Esophagus muscularis mucosa (tissue), 4 donors: ENCODE measurements at regions not wholly inside any gene's neighbourhood (a gene's known extent, or its start where the extent isn't known, plus 50 kb on each side); places are given as distances from the start of the nearest gene placed in this dataset.

Experiments
- DNase-seq: peaks from one replicate; pipeline ENCODE4 v3.0.0-alpha.2; 2017; ENCODE audit errors: extremely low spot score
- H3K27ac ChIP-seq, 4 donors: fragments of 200-600 bp; sonication (generic); replicated peaks in 1 of 4; 1 replicate in 3 of 4; 2 replicates in 1 of 4; pipeline ENCODE4 v1.5.1; 2016 to 2019; ENCODE audit warnings: mild to moderate bottlenecking in 1 of 4
- H3K27me3 ChIP-seq, 4 donors: fragments of 200-600 bp; sonication (generic); one replicate each; pipeline versions ENCODE4 v1.5.1 to v1.6.0; 2016 to 2019
- H3K36me3 ChIP-seq, 4 donors: fragments of 200-600 bp; sonication (generic); one replicate each; pipeline ENCODE4 v1.5.1; 2016 to 2019
- H3K4me1 ChIP-seq, 4 donors: fragments of 200-600 bp; sonication (generic); one replicate each; pipeline ENCODE4 v1.5.1; 2016 to 2019
- H3K4me3 ChIP-seq, 4 donors: fragments of 200-600 bp; sonication (generic); 1 replicate in 2 of 4; 2 replicates in 2 of 4; pipeline ENCODE4 v1.5.1; 2016 to 2019; ENCODE audit warnings: mild to moderate bottlenecking in 4 of 4, moderate library complexity in 1 of 4
- H3K9me3 ChIP-seq, 4 donors: fragments of 200-600 bp; sonication (generic); 1 replicate in 3 of 4; 2 replicates in 1 of 4; pipeline ENCODE4 v1.5.1; 2016 to 2019
- EP300 ChIP-seq: sonication (generic); formaldehyde crosslinking; IDR thresholded peaks from one replicate; pipeline ENCODE4 v1.6.1; 2017; ENCODE audit warnings: antibody characterized with exemption
- POLR2A ChIP-seq: fragments of 450-650 bp; IDR thresholded peaks from one replicate; pipeline ENCODE4 v1.6.1; 2017; ENCODE audit warnings: antibody characterized with exemption, moderate library complexity, mild to moderate bottlenecking, low read depth
- POLR2AphosphoS5 ChIP-seq, 2 donors: sonication (generic); formaldehyde crosslinking; IDR thresholded peaks; one replicate each; pipeline ENCODE4 v1.6.1; 2017; ENCODE audit warnings: antibody characterized with exemption in 2 of 2
- WGBS: methylation state at CpG from one replicate; pipeline ENCODE4 v1.1.5; 2018; 5-methylcytosine and 5-hydroxymethylcytosine counted together
- intact Hi-C: fragments of 100-400 bp; cut with DNase I; formaldehyde crosslinking; loops from one replicate; pipeline ENCODE4 v1.15.1; 2023
- TF ChIP-seq, protein P1 (sequence below), 3 experiments: fragments of 200-600 bp in 2 of 3; fragments of 450-650 bp in 1 of 3; sonication (generic) in 2 of 3; IDR thresholded peaks; one replicate each; pipeline ENCODE4 v1.5.1; 2017 to 2019; ENCODE audit warnings: antibody characterized with exemption in 3 of 3, mild to moderate bottlenecking in 2 of 3, moderate library complexity in 1 of 3

DNA sequence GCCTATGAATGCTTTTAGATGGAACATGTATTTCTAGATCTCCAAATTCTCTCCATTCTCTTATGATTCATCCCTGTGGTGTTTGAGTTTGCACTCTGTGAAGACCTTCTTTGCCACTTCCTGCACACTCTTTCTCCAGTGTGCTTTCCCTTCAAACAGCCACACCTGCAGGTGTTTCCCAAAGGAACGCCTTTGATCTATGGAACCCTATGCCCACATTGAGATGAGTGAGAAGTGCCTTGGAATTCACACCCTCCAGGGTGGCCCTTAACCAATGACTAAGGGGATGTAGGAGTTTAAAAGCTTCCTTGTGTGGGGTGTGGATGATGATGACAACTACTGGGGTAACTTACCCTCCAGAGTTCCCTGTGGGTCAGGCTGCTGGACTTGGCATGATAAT lies 570.1 kb downstream of the DHX35 start:
- H3K36me3 ChIP-seq, result no peaks in the 10 kb centered on the region
- peaks cover 0 to 14% (median 9%) of the 10 kb centered on the region in 4 donors for H3K4me1 ChIP-seq
- no peak overlapping the region for H3K27ac ChIP-seq
- H3K4me3 ChIP-seq, result no peak overlapping the region
- TF ChIP-seq EP300 (no peak), POLR2AphosphoS5 (IDR thresholded peaks at IDR 0.05) (no peak), POLR2A (no peak)
- TF ChIP-seq, protein P1, sequence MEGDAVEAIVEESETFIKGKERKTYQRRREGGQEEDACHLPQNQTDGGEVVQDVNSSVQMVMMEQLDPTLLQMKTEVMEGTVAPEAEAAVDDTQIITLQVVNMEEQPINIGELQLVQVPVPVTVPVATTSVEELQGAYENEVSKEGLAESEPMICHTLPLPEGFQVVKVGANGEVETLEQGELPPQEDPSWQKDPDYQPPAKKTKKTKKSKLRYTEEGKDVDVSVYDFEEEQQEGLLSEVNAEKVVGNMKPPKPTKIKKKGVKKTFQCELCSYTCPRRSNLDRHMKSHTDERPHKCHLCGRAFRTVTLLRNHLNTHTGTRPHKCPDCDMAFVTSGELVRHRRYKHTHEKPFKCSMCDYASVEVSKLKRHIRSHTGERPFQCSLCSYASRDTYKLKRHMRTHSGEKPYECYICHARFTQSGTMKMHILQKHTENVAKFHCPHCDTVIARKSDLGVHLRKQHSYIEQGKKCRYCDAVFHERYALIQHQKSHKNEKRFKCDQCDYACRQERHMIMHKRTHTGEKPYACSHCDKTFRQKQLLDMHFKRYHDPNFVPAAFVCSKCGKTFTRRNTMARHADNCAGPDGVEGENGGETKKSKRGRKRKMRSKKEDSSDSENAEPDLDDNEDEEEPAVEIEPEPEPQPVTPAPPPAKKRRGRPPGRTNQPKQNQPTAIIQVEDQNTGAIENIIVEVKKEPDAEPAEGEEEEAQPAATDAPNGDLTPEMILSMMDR (IDR thresholded peaks at IDR 0.05), result no peak
- WGBS, result 100% methylated on average over 1 of the region's 1 CpG
- no peaks in the 10 kb centered on the region for H3K27me3 ChIP-seq
- no peaks in the 10 kb centered on the region for H3K9me3 ChIP-seq
- peak; percentile 50 for DNase-seq
- intact Hi-C loops, result no loop called here

DNA sequence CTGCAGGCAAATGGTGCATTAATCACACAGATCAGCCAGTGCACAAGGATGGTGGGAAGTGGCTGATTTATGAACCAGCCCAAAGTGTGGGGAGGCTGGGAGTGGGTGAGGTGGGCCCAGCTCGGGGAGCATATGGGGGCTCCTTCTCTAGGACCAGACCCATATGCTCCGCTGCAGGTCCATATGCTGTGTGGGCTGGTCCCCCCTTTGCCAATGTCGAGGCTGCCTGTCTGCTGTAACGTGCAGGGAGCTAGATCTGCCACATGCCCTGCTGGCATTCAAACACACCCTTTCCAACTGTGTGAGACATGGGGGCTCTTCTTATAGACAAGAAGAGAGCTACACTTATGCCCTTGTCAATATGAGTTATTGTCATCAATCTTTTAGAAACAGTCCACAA lies 566.3 kb downstream of the DHX35 start:
- H3K4me3 ChIP-seq, result no peak overlapping the region
- peaks cover 0 to 27% (median 21%) of the 10 kb centered on the region in 4 donors for H3K4me1 ChIP-seq
- DNase-seq, result peak; percentile 72
- no peaks in the 10 kb centered on the region for H3K27me3 ChIP-seq
- H3K36me3 ChIP-seq, result no peaks in the 10 kb centered on the region
- H3K27ac ChIP-seq, result no peak overlapping the region
- WGBS, result 96% methylated on average over 4 of the region's 4 CpGs
- no peak for TF ChIP-seq EP300
- TF ChIP-seq, protein P1 (IDR thresholded peaks at IDR 0.05), result no peak
- no peak for TF ChIP-seq POLR2AphosphoS5 (IDR thresholded peaks at IDR 0.05)
- TF ChIP-seq POLR2A, result no peak
- no peaks in the 10 kb centered on the region for H3K9me3 ChIP-seq
- intact Hi-C loops, result no loop called here

DNA sequence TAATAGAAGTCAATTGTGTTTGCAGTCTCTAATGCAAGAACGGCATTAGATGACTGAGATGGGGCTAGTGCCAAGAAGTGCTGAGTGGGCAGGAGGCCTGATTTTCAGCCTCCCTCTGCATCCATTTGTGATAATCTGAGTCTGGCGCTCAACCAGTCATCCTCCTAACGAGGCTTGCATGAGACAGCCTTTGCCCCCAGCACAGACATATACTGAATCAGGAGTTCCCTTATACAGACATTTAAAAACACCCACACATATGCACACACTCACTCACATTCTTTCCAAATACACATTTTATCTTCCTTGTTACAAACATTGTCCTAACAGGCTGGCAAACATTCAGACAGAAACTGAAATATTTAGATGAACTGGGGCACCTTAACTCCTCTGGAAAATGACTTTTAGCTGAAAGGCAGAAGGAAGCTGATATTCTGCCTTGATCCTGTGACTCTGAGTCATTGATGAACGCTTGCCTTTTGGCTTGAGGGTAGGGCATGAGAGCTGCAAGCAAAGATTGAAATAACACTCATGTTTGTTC lies 562.3 kb downstream of the DHX35 start:
- Histone ChIP-seq H3K27ac (peak overlapping the region in 1 of 4 donors; percentile 19), H3K4me1 (peaks cover 0 to 14% (median 12%) of the 10 kb centered on the region in 4 donors), H3K36me3 (no peaks in the 10 kb centered on the region), H3K27me3 (no peaks in the 10 kb centered on the region), H3K9me3 (no peaks in the 10 kb centered on the region), H3K4me3 (no peak overlapping the region)
- no peak for TF ChIP-seq POLR2AphosphoS5 (IDR thresholded peaks at IDR 0.05)
- DNase-seq, result peak; percentile 82
- intact Hi-C loops, result no loop called here
- 31% methylated on average over 4 of the region's 4 CpGs for WGBS

DNA sequence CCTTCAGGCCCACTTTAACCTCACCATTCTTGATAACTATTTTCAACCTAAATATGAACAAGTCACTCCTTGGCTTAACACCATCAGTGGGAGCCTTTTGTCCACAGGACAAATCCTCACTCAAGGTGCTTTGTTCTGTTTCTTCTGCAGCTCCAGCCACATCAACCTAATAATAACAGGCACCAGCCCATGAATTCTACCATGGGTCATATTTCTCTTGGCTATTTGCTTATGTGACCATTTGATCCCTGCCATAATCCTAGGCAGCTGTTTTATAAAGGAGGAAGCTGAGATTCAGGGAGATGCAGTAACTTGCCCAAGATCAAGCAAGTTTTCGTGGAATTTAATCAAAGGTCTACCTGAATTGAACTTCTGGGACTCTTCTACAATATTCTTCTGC lies 561.3 kb downstream of the DHX35 start:
- Histone ChIP-seq H3K4me1 (peaks cover 0 to 14% (median 12%) of the 10 kb centered on the region in 4 donors), H3K27ac (no peak overlapping the region), H3K27me3 (no peaks in the 10 kb centered on the region), H3K4me3 (no peak overlapping the region), H3K9me3 (no peaks in the 10 kb centered on the region), H3K36me3 (no peaks in the 10 kb centered on the region)
- intact Hi-C loops, result no loop called here
- TF ChIP-seq POLR2AphosphoS5 (IDR thresholded peaks at IDR 0.05) (no peak), EP300 (no peak), POLR2A (no peak)
- TF ChIP-seq, protein P1 (IDR thresholded peaks at IDR 0.05), result no peak
- DNase-seq, result peak; percentile 29
- 85% methylated on average over 1 of the region's 1 CpG for WGBS

DNA sequence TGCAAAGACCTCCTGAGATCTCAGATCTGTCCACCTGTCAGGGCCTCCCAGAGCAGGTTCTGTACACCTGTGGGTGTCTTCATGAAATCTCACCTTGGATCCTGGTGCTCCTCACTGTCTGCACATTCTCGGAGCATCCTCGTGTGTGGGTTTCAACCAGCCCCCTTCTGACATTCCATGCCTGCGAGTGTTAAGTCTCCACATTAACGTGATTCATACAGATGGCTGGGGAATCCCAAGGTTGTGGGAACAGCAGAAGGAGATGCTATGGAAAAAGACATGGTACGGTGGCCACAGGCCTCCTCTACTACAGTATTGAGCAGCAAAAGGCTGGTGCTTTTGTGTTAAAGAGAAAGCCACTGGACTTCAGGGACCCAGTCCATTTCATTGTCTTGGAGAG lies 556.5 kb downstream of the DHX35 start:
- no peaks in the 10 kb centered on the region for H3K27me3 ChIP-seq
- no peak overlapping the region for H3K27ac ChIP-seq
- no peaks in the 10 kb centered on the region for H3K36me3 ChIP-seq
- WGBS, result 68% methylated on average over 5 of the region's 5 CpGs
- H3K9me3 ChIP-seq, result no peaks in the 10 kb centered on the region
- peaks cover 0 to 3% (median 0%) of the 10 kb centered on the region in 4 donors for H3K4me1 ChIP-seq
- intact Hi-C loops, result no loop called here
- peak; percentile 89 for DNase-seq
- H3K4me3 ChIP-seq, result no peak overlapping the region
- TF ChIP-seq EP300, result no peak
- TF ChIP-seq, protein P1 (IDR thresholded peaks at IDR 0.05), result no peak
- no peak for TF ChIP-seq POLR2AphosphoS5 (IDR thresholded peaks at IDR 0.05)
- TF ChIP-seq POLR2A, result no peak
